ENCODE measurements at regions not wholly inside any gene's neighbourhood (a gene's known extent, or its start where the extent isn't known, plus 50 kb on each side); places are given as distances from the start of the nearest gene placed in this dataset.

DNA sequence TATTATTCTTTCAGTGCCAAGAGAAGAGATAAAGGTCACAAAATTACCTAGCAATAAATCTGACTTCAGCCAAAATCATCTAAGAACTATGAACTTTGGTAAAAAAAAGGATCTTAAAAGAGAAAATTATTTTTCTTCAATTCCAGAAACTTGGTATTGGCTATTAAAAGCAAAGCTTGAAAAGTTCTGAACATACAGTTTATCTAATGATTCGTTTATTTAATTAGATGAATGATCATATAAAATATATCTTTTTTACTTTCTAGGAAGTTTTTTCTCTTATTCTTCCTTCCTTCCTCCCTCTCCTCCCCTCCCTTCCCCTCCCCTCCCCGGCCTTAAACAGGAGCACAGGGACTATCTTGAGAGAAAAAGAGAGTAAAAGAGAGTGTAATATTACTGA, 536.1 kb downstream of the SOX11 start:
- TF ChIP-seq, protein P1, sequence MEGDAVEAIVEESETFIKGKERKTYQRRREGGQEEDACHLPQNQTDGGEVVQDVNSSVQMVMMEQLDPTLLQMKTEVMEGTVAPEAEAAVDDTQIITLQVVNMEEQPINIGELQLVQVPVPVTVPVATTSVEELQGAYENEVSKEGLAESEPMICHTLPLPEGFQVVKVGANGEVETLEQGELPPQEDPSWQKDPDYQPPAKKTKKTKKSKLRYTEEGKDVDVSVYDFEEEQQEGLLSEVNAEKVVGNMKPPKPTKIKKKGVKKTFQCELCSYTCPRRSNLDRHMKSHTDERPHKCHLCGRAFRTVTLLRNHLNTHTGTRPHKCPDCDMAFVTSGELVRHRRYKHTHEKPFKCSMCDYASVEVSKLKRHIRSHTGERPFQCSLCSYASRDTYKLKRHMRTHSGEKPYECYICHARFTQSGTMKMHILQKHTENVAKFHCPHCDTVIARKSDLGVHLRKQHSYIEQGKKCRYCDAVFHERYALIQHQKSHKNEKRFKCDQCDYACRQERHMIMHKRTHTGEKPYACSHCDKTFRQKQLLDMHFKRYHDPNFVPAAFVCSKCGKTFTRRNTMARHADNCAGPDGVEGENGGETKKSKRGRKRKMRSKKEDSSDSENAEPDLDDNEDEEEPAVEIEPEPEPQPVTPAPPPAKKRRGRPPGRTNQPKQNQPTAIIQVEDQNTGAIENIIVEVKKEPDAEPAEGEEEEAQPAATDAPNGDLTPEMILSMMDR (IDR thresholded peaks at IDR 0.05), result no peak
- TF ChIP-seq ETV6 (CRISPR knock-in tag; IDR thresholded peaks at IDR 0.05), result no peak
- no peak for TF ChIP-seq GABPB1 (CRISPR knock-in tag; IDR thresholded peaks at IDR 0.05)
- no peak for TF ChIP-seq ATF1 (CRISPR knock-in tag; IDR thresholded peaks at IDR 0.05)

All from WTC11 (cell line).